ENCODE measurements at regions not wholly inside any gene's neighbourhood (a gene's known extent, or its start where the extent isn't known, plus 50 kb on each side); places are given as distances from the start of the nearest gene placed in this dataset.

- TF ChIP-seq SIX5 (IDR thresholded peaks at IDR 0.05; ENCODE audit: borderline replicate concordance in 1 of 2, insufficient read depth in 1 of 2, low read depth in 1 of 2, low read length in 2 of 2), result no peak
- TF ChIP-seq ZNF717 (CRISPR knock-in tag; IDR thresholded peaks at IDR 0.05), result no peak
- no peak for TF ChIP-seq CREB1 (IDR thresholded peaks at IDR 0.05)
- TF ChIP-seq CREB1 (CRISPR knock-in tag; IDR thresholded peaks at IDR 0.05), result no peak
- no peak for TF ChIP-seq ZBTB49 (CRISPR knock-in tag; IDR thresholded peaks at IDR 0.05; ENCODE audit: borderline replicate concordance)
- TF ChIP-seq CLOCK (CRISPR knock-in tag; IDR thresholded peaks at IDR 0.05; ENCODE audit: borderline replicate concordance), result no peak
Observed at GRCh38 chrX:21004835-21005234, 369.4 kb upstream of the CNKSR2 start (continued).

- Histone ChIP-seq H3K27me3 (ENCODE audit: control insufficient read depth in 2 of 2, insufficient read depth in 2 of 2, low read length in 2 of 2) (no peaks in the 10 kb centered on the region), H3K4me2 (ENCODE audit: insufficient read depth, low read length) (no peak overlapping the region), H3K79me2 (ENCODE audit: control insufficient read depth, insufficient read depth, low read length) (no peaks in the 10 kb centered on the region), H3K4me3 (no peak overlapping the region), H4K20me1 (replicated peaks; ENCODE audit: control insufficient read depth, insufficient read depth, low read length) (no peaks in the 10 kb centered on the region), H3K9ac (ENCODE audit: insufficient read depth in 1 of 2, low read depth in 2 of 2, low read length in 2 of 2) (no peak overlapping the region), H3K36me3 (ENCODE audit: control insufficient read depth, insufficient read depth, low read length) (no peaks in the 10 kb centered on the region), H3K27ac (ENCODE audit: extremely low read depth, low read depth, low read length) (no peak overlapping the region), H3K9me1 (ENCODE audit: control insufficient read depth, insufficient read depth, low read length) (no peaks in the 10 kb centered on the region), H2AFZ (ENCODE audit: low read depth, low read length) (no peak overlapping the region), H3K4me1 (replicated peaks in 1 of 2; ENCODE audit: control insufficient read depth in 2 of 2, insufficient read depth in 2 of 2, low read length in 2 of 2) (no peaks in the 10 kb centered on the region), H3K9me3 (replicated peaks; ENCODE audit: control insufficient read depth, insufficient read depth, low read depth, low read length) (no peaks in the 10 kb centered on the region)
- POLR2A ChIA-PET, result no interaction called here
- WGBS (ENCODE audit: insufficient coverage, low coverage, missing lambda C conversion rate), result 0% methylated on average over 1 of the region's 2 CpGs
- intact Hi-C loops (cut with micrococcal nuclease) (no loop called here), in situ Hi-C loops (cut with MboI) (no loop called here)
- no peak for DNase-seq (ENCODE audit: extremely low read depth in 1 of 4, low spot score in 3 of 4)
- FAIRE-seq, result no peak
- TF ChIP-seq ZFP1 (CRISPR knock-in tag; IDR thresholded peaks at IDR 0.05), result no peak
- no peak for TF ChIP-seq ZNF282 (CRISPR knock-in tag; IDR thresholded peaks at IDR 0.05)
- TF ChIP-seq ZNF395 (CRISPR knock-in tag; IDR thresholded peaks at IDR 0.05), result no peak
- TF ChIP-seq PHF21A (IDR thresholded peaks at IDR 0.05; ENCODE audit: borderline replicate concordance, low read depth), result no peak
- no peak for TF ChIP-seq ZNF23 (CRISPR knock-in tag; IDR thresholded peaks at IDR 0.05)
- no peak for TF ChIP-seq PHB2 (IDR thresholded peaks at IDR 0.05; ENCODE audit: low read depth)
- TF ChIP-seq GABPB1 (CRISPR knock-in tag; IDR thresholded peaks at IDR 0.05), result no peak
- no peak for TF ChIP-seq ZNF324 (CRISPR knock-in tag; IDR thresholded peaks at IDR 0.05)
- TF ChIP-seq ZBTB9 (CRISPR knock-in tag; IDR thresholded peaks at IDR 0.05), result no peak
- CTCF ChIA-PET (ENCODE audit: low intra/inter-chr PET ratio), result no interaction called here
- no TSS peak for BruUV-seq (replicated peaks)
- no peak for ATAC-seq
Observed at GRCh38 chrX:20995829-20996228, 378.4 kb upstream of the CNKSR2 start.

All from K562 (cell line).